GM23338 (cell line): ENCODE measurements at regions not wholly inside any gene's neighbourhood (a gene's known extent, or its start where the extent isn't known, plus 50 kb on each side); places are given as distances from the start of the nearest gene placed in this dataset.

Experiments used
- ATAC-seq: fragments of 200-7000 bp; cut with Tn5 transposase; 3 replicates; pipeline ENCODE4 v1.9.1; 2020
- DNase-seq: peaks from one replicate; pipeline ENCODE4 v3.0.0-alpha.2; 2015; ENCODE audit warnings: low spot score
- H2AFZ ChIP-seq: fragments of 200-600 bp; sonication (generic); 2 replicates; pipeline ENCODE4 v1.8.0; 2016; ENCODE audit warnings: antibody characterized with exemption, mild to moderate bottlenecking, moderate library complexity
- H3F3A ChIP-seq: fragments of 200-600 bp; sonication (generic); replicated peaks from 2 replicates; pipeline ENCODE4 v1.8.0; 2017; ENCODE audit warnings: antibody characterized with exemption, mixed run types, low read depth
- H3K27ac ChIP-seq: fragments of 200-600 bp; sonication (generic); 2 replicates; pipeline ENCODE4 v1.6.1; 2016; ENCODE audit warnings: low read depth
- H3K27me3 ChIP-seq: fragments of 200-600 bp; sonication (generic); 2 replicates; pipeline ENCODE4 v1.8.0; 2016; ENCODE audit warnings: mild to moderate bottlenecking, mixed run types, moderate library complexity; ENCODE audit not compliant: insufficient read depth
- H3K36me3 ChIP-seq: fragments of 200-600 bp; sonication (generic); 2 replicates; pipeline ENCODE4 v1.8.0; 2016; ENCODE audit warnings: mild to moderate bottlenecking; ENCODE audit not compliant: insufficient read depth
- H3K4me1 ChIP-seq: fragments of 200-600 bp; sonication (generic); 2 replicates; pipeline ENCODE4 v1.8.0; 2016; ENCODE audit warnings: mild to moderate bottlenecking, moderate library complexity; ENCODE audit not compliant: insufficient read depth
- H3K4me2 ChIP-seq: fragments of 200-600 bp; sonication (generic); 2 replicates; pipeline ENCODE4 v1.7.1; 2017; ENCODE audit warnings: mixed run types
- H3K4me3 ChIP-seq: fragments of 200-600 bp; sonication (generic); 2 replicates; pipeline ENCODE4 v1.6.1; 2016; ENCODE audit warnings: mixed run types
- H3K79me2 ChIP-seq: fragments of 200-600 bp; sonication (generic); replicated peaks from 2 replicates; pipeline ENCODE4 v1.8.0; 2017; ENCODE audit warnings: mild to moderate bottlenecking; ENCODE audit not compliant: insufficient read depth
- H3K9me2 ChIP-seq: fragments of 200-600 bp; sonication (generic); 2 replicates; pipeline ENCODE4 v1.8.0; 2017; ENCODE audit not compliant: insufficient read depth
- H4K20me1 ChIP-seq: fragments of 200-600 bp; sonication (generic); replicated peaks from 2 replicates; pipeline ENCODE4 v1.8.0; 2017; ENCODE audit warnings: mild to moderate bottlenecking; ENCODE audit not compliant: insufficient read depth
- H3K27ac Mint-ChIP-seq: 2 replicates; pipeline ENCODE4 v1.8.0; 2020; ENCODE audit warnings: inconsistent platforms, mild to moderate bottlenecking, moderate library complexity, mixed read lengths
- H3K27me3 Mint-ChIP-seq: 3 replicates; pipeline ENCODE4 v1.8.0; 2022; ENCODE audit warnings: low read depth, mild to moderate bottlenecking, moderate library complexity, mixed read lengths, inconsistent platforms; ENCODE audit not compliant: insufficient read depth, poor library complexity
- H3K36me3 Mint-ChIP-seq: 3 replicates; pipeline ENCODE4 v1.8.0; 2021; ENCODE audit warnings: low read depth, mild to moderate bottlenecking, inconsistent platforms, moderate library complexity, mixed read lengths
- H3K4me1 Mint-ChIP-seq: 3 replicates; pipeline ENCODE4 v1.8.0; 2020; ENCODE audit warnings: mild to moderate bottlenecking, inconsistent platforms, mixed read lengths
- H3K4me3 Mint-ChIP-seq: 3 replicates; pipeline ENCODE4 v1.8.0; 2021; ENCODE audit warnings: moderate library complexity, mild to moderate bottlenecking, inconsistent platforms, mixed read lengths
- H3K9me3 Mint-ChIP-seq: 3 replicates; pipeline ENCODE4 v1.8.0; 2020; ENCODE audit warnings: moderate library complexity, mild to moderate bottlenecking, inconsistent platforms, mixed read lengths
- CREB1 ChIP-seq: fragments of 250-450 bp; sonication (Bioruptor Pico); IDR thresholded peaks from 2 replicates; pipeline ENCODE4 v1.5.0; 2020; ENCODE audit warnings: low read depth, mild to moderate bottlenecking, moderate library complexity
- CTCF ChIP-seq, 2 experiments: fragments of 200-600 bp in 1 of 2; sonication (generic) in 1 of 2; conservative IDR thresholded peaks; 2 replicates each; pipeline versions ENCODE4 v1.5.1 to v1.6.1; 2016 to 2017; ENCODE audit warnings: antibody characterized with exemption in 2 of 2, low read depth in 2 of 2, mild to moderate bottlenecking in 2 of 2, moderate library complexity in 1 of 2
- ETS1 ChIP-seq: IDR thresholded peaks from 2 replicates; pipeline ENCODE4 v1.6.1; 2016; ENCODE audit warnings: antibody characterized with exemption
- EZH2 ChIP-seq: fragments of 200-600 bp; sonication (generic); IDR thresholded peaks from one replicate; pipeline ENCODE4 v1.8.0; 2017; ENCODE audit warnings: antibody characterized with exemption, mild to moderate bottlenecking, low read depth; ENCODE audit not compliant: unreplicated experiment
- EZH2phosphoT487 ChIP-seq: fragments of 200-600 bp; sonication (generic); IDR thresholded peaks from one replicate; pipeline ENCODE4 v1.8.1; 2018; ENCODE audit warnings: antibody characterized with exemption; ENCODE audit not compliant: unreplicated experiment
- JUNB ChIP-seq: IDR thresholded peaks from one replicate; pipeline ENCODE4 v1.6.1; 2016; ENCODE audit warnings: antibody characterized with exemption; ENCODE audit not compliant: unreplicated experiment
- NANOG ChIP-seq: IDR thresholded peaks from 2 replicates; pipeline ENCODE4 v1.6.1; 2016; ENCODE audit warnings: antibody characterized with exemption, borderline replicate concordance
- POLR2AphosphoS5 ChIP-seq: IDR thresholded peaks from 2 replicates; pipeline ENCODE4 v1.6.1; 2016; ENCODE audit warnings: antibody characterized with exemption, low read depth
- REST ChIP-seq: IDR thresholded peaks from one replicate; pipeline ENCODE4 v1.6.1; 2018; ENCODE audit warnings: antibody characterized with exemption; ENCODE audit not compliant: unreplicated experiment
- STAT1 ChIP-seq: IDR thresholded peaks from one replicate; pipeline ENCODE4 v1.6.1; 2016; ENCODE audit warnings: antibody characterized with exemption; ENCODE audit not compliant: unreplicated experiment
- ZNF114 ChIP-seq: fragments of 250-450 bp; sonication (Bioruptor Pico); IDR thresholded peaks from 2 replicates; pipeline ENCODE4 v1.5.0; 2020; ENCODE audit warnings: mild to moderate bottlenecking, moderate library complexity
- ZNF331 ChIP-seq: fragments of 250-450 bp; sonication (Bioruptor Pico); IDR thresholded peaks from 2 replicates; pipeline ENCODE4 v1.5.0; 2020; ENCODE audit warnings: low read depth, mild to moderate bottlenecking, moderate library complexity
- ZNF462 ChIP-seq: fragments of 250-450 bp; sonication (Bioruptor Pico); IDR thresholded peaks from 2 replicates; pipeline ENCODE4 v1.5.0; 2020; ENCODE audit warnings: mild to moderate bottlenecking, moderate library complexity

- peaks cover 9% of the 10 kb centered on the region; the same call in 1 of the 2 replicates for H3K4me1 ChIP-seq
- H3K27me3 Mint-ChIP-seq, result peaks cover 9% of the 10 kb centered on the region
- TF ChIP-seq STAT1 (no peak), CREB1 (CRISPR knock-in tag) (no peak), ZNF462 (no peak), NANOG (no peak), ZNF331 (no peak), ZNF114 (CRISPR knock-in tag) (no peak), EZH2 (no peak), REST (no peak), EZH2phosphoT487 (no peak), ETS1 (no peak), CTCF (conservative IDR thresholded peaks at IDR 0.05; ENCODE audit: low read depth in 2 of 2) (no peak), JUNB (no peak), POLR2AphosphoS5 (no peak)
- H3K27ac ChIP-seq, result no peak overlapping the region
- H3K9me3 Mint-ChIP-seq, result peaks cover 14% of the 10 kb centered on the region; the same call in 2 of the 3 replicates
- H3K79me2 ChIP-seq, result no peaks in the 10 kb centered on the region
- ATAC-seq (no peak), DNase-seq (no peak)
- no peaks in the 10 kb centered on the region for H3K36me3 ChIP-seq
- H3K27ac Mint-ChIP-seq, result no peak overlapping the region
- H2AFZ ChIP-seq, result peak overlapping the region; percentile 59
- H3K4me3 Mint-ChIP-seq, result no peak overlapping the region
- H3F3A ChIP-seq, result no peaks in the 10 kb centered on the region
- no peak overlapping the region for H3K4me2 ChIP-seq
- H3K36me3 Mint-ChIP-seq, result no peaks in the 10 kb centered on the region; the same call in 2 of the 3 replicates
- H3K27me3 ChIP-seq, result no peaks in the 10 kb centered on the region
- H3K9me2 ChIP-seq, result 0 out of 2 replicates have a peak, but pooled peaks cover 3% of the 10 kb centered on the region
- no peaks in the 10 kb centered on the region for H4K20me1 ChIP-seq
- no peak overlapping the region for H3K4me3 ChIP-seq
- peaks cover 8% of the 10 kb centered on the region for H3K4me1 Mint-ChIP-seq
Measured at GRCh38 chr4:151841107-151841506, 80.3 kb upstream of the GATB start.
